ENCODE measurements at regions not wholly inside any gene's neighbourhood (a gene's known extent, or its start where the extent isn't known, plus 50 kb on each side); places are given as distances from the start of the nearest gene placed in this dataset.

GRCh38 chr18:29250259-29250658 is 1073.3 kb upstream of the CDH2 start:
- no peak for TF ChIP-seq CTCF (IDR thresholded peaks at IDR 0.05)

GRCh38 chr18:29248805-29249204 is 1071.9 kb upstream of the CDH2 start:
- no peak for TF ChIP-seq CTCF (IDR thresholded peaks at IDR 0.05)

- no peak for TF ChIP-seq CTCF (IDR thresholded peaks at IDR 0.05)
These were observed 1064.3 kb upstream of the CDH2 start for GRCh38 chr18:29241199-29241598.

- TF ChIP-seq CTCF (IDR thresholded peaks at IDR 0.05), result no peak
These were observed 1057.8 kb upstream of the CDH2 start for GRCh38 chr18:29234751-29235150.

- no peak for TF ChIP-seq CTCF (IDR thresholded peaks at IDR 0.05)
These were observed 1049.3 kb upstream of the CDH2 start for GRCh38 chr18:29226213-29226612.

- no peak for TF ChIP-seq CTCF (IDR thresholded peaks at IDR 0.05)
These were observed 1048.4 kb upstream of the CDH2 start for GRCh38 chr18:29225351-29225750.

GRCh38 chr18:29218091-29218490 is 1041.2 kb upstream of the CDH2 start:
- no peak for TF ChIP-seq CTCF (IDR thresholded peaks at IDR 0.05)

- TF ChIP-seq CTCF (IDR thresholded peaks at IDR 0.05), result no peak
These were observed 1040.4 kb upstream of the CDH2 start for GRCh38 chr18:29217124-29217915.
